NCI-H2196 (cell line): ENCODE measurements at regions not wholly inside any gene's neighbourhood (a gene's known extent, or its start where the extent isn't known, plus 50 kb on each side); places are given as distances from the start of the nearest gene placed in this dataset.

ENCODE experiments used
- DNase-seq: peaks from one replicate; lab custom pipeline; 2025; ENCODE audit not compliant: unreplicated experiment; lab: John Stamatoyannopoulos, UW

DNA sequence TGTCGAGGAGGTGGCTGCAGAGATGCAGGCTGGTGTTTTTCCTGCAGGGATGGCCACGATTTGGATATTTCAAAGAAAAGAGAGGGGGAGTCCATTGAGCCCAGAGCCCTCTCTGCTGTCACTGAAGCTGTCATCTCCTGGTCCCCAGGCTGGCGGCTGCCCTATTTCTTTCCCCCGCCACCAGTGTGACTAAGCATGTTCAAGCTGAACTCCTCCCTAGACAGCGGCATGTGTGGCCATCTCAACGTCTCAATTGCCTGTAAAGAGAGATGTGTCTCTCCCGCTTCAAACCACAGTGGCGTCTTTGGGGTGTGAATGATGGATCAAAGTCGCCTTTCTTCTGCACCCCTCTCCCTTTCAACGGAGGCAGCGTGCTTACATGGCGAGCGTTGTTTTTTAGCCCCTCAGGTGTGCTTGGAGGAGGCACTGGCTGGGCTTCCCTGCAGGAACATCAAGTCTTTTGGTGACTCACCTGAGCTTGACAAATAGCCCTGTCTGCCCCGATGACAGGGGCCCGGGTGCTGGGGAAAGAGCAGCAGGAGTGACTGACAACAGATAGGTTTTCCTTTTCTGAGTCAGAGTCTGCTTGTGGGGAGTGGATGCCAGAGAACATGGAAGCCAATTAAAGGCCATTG, 346.4 kb upstream of the AJAP1 start:
- no peak for DNase-seq

DNA sequence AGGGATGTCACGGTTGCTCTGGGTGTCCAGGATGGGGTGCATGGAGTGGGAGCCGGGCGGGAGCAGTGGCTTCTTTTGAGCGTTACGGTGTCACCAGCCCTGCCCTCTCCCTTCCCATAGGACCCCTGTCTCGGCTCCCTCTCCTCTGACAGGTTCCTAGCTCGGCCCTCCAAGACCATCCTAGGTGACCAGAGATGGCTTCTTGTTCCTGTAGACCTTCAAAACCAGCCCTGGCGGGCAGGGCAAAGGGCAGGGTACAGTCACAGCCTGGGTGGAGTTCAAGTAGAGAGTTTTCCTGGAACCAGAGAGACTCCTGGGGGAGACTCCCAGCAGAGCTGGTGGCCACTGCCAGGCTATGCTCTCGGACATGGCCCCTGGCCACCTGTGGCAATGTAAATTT, 345.6 kb upstream of the AJAP1 start:
- DNase-seq, result no peak

DNA sequence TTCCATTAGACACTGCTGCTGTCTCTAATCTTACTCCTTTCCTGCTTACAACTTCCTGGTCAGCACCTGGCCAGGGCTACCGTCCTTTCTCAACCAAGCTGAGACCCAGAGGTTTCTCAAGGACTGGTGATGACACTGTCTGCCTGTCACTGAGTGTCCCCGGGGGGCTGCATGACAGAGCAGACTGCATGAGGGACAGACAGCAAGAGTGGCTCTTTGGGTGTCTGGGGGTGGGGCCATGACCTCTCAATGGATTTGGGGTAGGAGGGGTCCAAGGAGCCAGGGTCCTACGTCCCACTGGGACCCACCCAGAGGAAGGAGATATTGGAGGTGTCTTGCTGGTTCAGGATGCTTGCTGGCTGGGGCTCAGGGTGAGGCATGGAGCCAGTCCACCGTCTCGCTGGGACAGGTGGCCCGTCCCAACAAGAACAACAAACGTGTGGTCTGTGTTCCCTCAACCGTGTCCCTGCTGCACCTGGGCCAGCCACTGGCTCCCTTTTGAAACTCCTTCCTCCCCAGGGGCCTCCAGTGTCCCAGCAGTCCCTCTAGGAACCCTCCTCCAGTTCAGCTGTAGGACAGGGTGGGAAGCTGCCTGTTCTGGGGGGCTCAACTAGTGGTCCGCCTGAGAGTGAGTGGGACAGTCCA, 344.6 kb upstream of the AJAP1 start:
- no peak for DNase-seq

DNA sequence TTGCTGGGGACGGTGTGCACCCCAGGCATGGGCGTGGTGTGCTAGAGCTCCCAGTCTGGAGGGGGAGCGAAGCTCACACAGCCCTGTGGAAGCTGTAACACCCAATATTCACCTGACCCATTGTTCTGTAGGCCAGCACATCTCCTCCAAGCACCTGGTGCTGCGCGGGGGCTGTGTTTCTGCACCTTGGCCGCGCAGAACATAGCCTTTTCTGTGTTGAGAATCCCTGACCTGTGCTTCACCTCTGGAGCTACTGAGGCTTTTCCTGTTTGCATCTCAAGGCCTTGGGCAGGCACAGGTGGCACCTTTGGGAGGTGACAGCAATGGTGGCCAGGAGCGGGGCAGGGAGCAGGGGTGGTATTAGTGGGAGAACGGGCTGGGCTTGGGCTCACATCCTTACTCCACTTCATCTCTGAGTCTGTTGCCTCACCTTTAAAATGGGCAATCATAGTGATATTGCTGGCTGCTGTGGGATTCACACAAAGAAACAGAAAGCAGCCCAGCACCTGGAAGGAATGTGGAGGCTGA, 343.9 kb upstream of the AJAP1 start:
- no peak for DNase-seq

DNA sequence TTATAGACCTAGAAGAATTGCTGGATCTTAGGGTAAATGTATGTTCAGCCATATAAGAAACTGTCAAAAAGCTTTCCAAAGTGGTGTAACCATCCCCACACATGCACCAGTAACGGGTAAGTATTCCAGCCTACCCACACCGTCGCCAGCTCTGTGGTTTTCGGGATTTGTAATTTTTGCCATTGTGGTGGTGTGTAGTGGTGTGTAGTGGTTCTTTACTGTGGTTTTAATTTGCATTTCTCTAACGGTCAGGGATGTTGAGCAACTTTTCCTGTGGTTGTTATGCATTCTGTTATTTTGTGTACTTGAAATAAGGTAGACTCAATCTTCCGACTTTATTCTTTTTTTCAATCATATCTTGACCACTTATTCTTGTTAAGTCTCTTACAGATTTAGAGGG, 342.4 kb upstream of the AJAP1 start:
- DNase-seq, result no peak

DNA sequence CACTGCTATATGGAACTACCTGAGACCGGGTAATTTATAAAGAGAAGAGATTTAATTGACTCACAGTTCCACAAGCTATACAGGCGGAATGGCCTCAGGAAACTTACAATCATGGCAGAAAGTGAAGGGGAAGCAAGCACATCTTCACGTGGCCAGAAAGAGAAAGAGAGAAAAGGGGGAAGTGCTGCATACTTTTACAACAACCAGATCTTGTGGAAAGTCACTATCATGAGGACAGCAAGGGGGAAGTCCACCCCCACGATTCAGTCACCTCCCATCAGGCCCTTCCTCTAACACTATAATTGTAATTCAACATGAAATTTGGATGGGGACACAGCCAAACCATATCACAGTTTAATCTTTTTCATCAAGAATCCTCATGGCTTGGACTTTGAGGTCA, 339.2 kb upstream of the AJAP1 start:
- DNase-seq, result no peak

DNA sequence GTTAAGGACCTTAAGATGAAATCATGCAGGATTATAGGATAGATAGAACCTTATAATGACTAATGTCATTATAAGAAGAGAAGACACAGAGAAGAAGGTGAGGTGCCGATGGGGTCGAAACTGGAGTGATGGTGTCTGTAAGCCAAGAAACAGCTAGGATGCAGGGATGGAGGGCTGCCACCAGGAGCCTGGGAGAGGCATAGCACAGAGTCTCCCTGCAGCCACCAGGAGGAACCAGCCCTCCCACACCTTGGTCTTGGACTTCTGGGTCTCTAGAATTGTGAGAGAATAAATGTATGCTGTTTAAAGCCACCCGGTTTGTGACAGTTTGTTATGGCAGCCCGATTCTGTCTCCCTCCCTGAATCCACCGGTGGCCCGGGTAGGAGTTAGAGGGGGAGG, 337.2 kb upstream of the AJAP1 start:
- DNase-seq, result no peak

DNA sequence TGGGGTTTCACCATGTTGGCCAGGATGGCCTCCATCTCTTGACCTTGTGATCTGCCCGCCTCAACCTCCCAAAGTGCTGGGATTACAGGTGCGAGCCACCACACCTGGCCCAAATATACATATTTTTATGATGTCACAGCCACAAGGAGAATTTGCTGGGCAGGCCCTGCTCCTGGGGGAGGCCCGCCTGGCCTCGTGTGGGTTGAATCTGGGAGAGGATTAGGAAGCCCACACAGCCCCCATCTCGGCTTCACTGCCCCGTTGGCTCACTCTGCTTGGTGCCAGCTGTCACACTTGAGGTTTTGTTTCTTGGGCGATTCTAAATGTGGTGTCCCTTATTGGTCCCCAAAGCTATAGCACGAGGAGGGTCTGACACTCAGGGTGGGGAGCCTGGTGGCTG, 335.7 kb upstream of the AJAP1 start:
- DNase-seq, result no peak

DNA sequence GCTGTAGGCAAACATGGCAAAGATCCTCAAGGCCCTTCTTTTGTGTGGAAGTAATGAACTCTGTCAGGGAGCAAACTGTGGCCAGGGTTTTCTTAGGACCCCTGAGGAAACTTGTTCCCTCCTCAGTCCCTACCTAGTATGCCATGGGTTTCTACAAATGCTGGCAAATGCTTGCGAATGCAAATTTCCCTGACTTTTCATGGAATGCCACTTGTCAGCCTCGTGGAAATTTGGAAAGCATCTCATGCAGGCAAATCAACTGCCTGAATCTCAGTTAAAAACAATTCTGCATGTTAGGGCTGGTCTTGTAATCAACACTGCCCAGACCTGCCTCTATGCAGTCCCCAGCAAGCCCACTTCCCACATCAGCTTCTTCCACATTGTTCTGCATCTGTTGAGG, 334.9 kb upstream of the AJAP1 start:
- no peak for DNase-seq

DNA sequence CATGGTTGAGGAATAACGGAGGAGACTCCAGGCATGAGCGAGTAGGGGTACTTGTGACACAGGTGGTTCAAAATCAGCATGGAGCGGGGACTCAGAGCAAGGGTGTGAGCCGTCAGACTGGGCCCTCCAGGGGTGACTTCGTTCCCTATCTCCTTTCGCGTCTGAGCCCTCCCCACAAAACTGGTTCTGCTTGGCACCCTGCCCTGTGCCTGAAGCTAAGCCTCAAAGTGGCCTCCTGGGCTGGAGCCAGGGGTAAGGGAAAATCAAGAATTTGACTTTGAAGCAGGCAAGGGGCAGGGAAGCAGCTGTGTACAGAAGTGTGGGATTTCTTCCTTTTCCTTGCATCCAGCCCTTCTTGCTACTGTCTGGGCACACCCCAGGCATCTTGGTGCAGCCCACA, 331.5 kb upstream of the AJAP1 start:
- no peak for DNase-seq

DNA sequence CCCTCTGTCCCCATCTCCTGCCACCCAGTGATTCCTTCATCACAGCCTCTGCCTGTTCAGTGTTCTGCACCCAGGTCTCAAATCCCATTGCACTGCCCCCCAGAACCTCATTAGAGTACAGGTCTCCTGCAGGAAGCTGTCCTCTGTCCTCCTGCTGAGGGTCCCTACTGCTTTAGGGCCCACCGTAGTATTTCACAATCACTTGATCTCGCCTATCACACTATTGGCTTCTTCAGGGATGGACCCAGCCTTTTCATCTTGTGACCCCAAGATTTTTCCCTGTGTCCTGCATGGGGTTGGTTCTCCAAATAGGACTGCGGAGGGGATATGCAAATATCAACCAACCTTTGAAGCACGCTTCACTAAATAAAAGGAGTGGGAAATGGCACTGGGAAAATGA, 331.1 kb upstream of the AJAP1 start:
- DNase-seq, result no peak

DNA sequence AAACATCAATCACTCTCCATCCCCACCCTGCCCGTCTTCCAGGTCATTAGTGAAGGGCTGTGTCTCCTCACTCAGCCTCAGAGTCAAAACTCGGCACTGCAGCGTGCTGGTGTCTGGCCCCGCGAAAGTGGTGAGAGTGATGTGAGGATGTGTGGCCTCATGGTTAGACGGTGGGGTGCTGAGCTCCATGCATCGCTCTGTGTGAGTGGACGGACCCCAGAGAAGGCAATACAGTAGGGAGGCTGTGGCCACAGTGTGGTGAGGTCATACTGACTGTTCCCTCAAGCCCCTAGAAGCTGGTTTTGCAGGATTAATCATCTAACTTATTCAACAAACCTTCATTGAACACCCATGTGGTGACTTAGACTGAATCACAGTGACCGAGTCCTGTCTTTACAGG, 329.9 kb upstream of the AJAP1 start:
- DNase-seq, result no peak

DNA sequence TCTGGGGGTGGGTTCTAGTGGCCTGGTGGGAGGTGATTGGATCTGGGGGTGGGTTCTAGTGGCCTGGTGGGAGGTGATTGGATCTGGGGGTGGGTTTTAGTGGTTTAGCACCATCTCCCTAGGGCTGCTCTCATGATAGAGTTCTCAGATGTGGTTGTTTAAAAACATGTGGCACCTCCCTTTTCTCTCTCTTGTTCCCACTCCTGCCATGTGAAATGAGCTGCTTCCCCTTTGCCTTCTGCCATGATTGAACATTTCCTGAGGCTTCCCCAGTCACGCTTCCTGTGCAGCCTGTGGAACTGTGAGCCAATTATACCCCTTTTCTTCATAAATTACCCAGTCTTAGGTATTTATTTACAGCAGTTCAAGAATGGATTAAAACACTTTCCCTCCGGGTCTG, 327.3 kb upstream of the AJAP1 start:
- DNase-seq, result no peak

DNA sequence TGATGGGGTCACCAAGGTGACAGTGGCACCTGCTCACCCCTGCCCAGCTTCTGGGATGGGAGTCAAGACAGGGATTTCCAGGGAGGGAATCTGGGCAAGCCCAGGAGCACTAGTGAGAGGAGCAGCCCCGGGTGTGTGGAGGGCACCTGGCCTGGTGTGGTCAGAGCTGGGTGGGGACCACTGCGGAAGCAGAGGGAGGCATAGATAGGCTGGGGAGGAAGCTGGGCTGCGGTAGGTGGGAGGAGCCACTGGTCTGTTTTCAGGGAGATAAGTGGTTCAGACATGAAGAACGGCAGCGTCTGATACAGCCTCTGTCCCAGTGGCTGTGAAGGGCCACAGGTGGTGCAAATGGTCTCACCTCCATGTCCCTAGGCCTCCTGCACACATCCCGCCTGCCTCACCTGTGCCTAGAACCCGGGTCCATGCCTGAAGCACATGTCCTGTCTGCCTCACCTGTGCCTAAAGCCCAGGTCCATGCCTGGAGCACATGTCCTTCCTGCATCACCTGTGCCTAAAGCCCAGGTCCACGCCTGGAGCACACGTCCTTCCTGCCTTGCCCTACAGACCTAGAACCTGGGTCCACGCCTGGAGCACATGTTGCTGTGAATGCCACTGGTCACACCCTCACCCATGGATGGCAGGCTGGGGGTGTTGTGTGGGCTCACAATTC, 325.9 kb upstream of the AJAP1 start:
- no peak for DNase-seq

DNA sequence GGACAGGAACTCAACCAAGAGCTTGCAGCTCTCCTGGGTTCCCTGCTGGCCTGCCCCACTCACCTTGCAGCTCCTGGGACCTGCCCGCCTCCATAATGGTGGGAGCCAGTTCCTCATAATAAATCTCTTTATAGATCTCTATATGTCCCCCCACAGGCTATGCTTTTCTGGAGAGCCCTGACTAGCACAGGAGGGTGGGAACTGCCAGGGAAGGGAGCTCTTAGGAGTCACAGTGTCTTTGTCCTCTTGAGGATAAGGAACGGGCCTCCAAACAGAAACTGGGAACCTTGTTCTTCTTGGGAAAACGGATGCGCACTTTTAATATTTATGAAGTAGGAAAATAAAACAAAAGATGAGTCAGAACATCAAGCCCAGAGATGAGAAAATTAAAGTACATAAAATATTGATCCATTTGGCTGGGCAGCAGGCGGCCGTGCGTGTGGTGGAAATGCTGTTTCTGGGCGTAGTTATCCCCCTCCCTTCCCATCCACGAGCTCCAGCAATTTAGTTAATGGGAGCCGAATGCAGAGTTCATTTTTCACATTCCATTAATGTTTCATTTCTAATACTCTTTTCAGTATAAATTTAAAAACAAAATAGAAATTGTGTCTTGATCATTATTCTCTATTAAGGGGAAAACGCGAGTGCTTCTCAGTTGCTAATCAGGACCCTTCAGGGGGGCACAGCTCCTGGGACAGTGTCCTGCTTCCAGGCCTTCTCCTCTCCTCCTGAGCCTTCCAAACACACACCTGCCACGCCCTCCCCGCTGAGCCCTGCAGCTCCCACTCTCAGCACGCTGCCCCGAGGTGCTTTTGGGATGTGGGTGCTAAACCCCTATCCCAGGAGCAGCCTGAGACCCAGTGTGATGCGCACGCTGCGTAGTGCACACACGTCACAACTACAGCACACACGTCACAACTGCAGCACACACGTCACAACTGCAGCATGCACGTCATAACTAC, 323.3 kb upstream of the AJAP1 start:
- no peak for DNase-seq

DNA sequence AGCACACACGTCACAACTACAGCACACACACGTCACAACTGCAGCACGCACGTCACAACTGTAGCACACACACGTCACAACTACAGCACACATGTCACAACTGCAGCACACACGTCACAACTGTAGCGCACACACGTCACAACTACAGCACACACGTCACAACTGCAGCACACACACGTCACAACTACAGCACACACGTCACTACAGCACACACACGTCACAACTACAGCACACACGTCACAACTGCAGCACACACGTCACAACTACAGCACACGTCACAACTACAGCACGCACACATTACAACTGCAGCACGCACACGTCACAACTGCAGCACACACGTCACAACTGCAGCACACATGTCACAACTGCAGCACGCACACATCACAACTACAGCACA, 322.6 kb upstream of the AJAP1 start:
- DNase-seq, result no peak

DNA sequence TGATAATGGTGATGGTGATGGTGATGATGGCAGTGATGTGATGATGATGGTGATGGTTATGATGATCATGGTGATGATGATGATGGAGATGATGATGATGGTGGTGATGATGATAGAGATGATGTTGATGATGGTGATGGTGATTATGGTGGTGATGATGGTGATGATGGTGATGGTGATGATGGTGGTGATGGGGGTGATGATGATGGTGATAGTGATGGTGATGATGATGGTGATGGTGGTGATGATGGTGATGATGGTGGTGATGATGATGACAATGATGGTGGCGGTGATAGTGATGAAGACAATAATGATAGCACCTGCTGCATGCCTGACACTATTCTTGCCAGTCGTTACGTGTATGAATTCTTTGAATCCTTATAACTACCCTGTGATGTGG, 317.9 kb upstream of the AJAP1 start:
- DNase-seq, result no peak

DNA sequence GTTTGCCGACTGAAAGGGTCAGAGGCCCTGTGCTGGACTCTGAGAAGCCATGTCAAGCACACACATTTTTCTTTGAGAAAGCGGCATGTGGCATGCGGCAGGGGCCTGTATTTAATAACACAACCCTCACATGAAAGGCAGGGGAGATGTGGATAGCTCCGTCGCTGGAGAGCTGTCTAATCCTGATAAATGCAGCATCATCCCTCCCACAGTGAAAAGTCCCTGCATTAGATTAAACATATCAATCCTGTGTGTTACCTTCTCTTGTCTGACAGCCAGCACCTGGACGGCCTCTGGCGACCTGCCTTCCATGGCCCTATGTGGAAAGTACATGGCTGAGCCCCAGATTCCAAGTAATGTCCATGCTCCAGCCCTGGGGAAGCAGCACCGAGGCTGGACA, 313.0 kb upstream of the AJAP1 start:
- no peak for DNase-seq

DNA sequence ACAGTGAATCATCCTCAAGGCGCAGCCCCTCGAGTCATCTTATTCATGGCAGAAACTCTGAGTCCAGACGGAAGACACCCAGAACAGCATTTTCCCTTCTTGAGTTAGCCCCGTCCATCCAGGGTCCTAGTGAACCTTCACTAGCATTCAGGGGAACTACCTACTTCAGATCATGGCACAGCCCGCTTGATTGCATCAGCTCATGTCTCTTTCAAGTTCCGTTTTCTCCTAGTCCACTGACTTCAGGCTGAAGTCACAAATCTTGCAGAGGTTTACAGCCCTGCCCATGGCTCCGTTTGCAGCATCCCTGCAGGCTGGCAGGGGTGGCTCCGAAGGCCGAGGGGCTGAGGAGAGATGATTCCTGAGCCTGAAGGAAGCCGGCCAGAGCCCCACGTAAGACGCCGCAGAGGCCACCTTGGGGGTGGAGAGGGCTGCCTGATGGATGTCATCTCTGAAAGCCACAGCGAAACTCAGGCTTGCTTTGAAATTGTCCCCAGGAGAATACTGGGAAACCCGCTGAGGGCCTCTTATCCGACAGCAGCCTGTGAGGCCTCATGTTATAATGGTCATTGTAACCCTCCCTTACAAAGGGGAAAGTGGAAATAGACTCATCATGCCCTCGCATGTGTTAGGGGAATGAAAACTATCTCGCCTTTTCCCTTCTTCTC, 310.2 kb upstream of the AJAP1 start:
- no peak for DNase-seq

DNA sequence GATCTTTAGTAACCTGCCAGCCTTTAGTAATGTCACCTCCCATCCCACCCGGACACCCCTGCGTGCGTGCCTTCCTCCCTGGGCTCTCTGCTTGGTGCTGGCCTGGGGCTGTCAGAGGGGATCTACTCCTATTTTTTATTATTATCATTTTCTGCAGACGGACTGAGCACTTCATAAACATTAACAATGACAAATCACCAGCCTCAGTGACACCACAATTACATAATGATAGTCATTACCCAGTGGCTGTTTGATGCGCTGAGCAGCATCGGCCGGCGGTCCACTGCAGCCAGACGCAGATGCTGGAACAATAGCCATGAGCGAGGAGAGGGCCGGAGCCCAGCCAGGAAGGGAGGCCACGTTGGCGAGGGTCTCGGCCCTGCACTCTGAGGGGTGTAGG, 309.3 kb upstream of the AJAP1 start:
- DNase-seq, result no peak

DNA sequence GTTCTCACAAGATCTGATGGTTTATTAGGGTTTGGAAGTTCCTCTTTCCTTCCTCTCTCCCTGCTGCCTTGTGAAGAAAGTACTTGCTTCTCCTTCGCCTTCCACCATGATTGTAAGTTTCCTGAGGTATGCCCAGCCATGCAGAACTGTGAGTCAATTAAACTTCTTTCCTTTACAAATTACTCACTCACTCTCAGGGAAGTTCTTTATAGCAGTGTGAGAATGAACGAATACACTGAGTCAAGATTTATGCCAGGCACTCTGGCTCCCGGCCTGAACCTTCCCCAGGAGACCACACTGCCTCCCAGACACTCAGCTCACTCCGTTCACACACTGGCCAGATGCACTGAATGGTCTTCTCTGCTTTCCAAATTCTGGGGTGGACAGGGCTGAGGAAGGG, 308.3 kb upstream of the AJAP1 start:
- DNase-seq, result no peak
